OCI-LY3 (cell line): ENCODE measurements at regions not wholly inside any gene's neighbourhood (a gene's known extent, or its start where the extent isn't known, plus 50 kb on each side); places are given as distances from the start of the nearest gene placed in this dataset.

Source experiments
- CTCF ChIP-seq: fragments of 200-600, 300-600 bp; sonication (generic); IDR thresholded peaks from 2 replicates; pipeline ENCODE4 v1.5.1; 2014; ENCODE audit warnings: antibody characterized with exemption, low read length, low read depth
- EZH2phosphoT487 ChIP-seq: fragments of 200-600 bp; shearing (Covaris generic); IDR thresholded peaks from 2 replicates; pipeline ENCODE4 v1.6.1; 2018; ENCODE audit warnings: antibody characterized with exemption, mixed run types, low read depth

GRCh38 chr13:111469450-111469849 is 149.0 kb downstream of the TEX29 start:
- TF ChIP-seq CTCF (no peak), EZH2phosphoT487 (no peak)
